AG20443 (cell line): ENCODE measurements at regions not wholly inside any gene's neighbourhood (a gene's known extent, or its start where the extent isn't known, plus 50 kb on each side); places are given as distances from the start of the nearest gene placed in this dataset.
"Not testable (repeated sequence)": the region's sequence is repeated elsewhere in the genome, so short reads cannot be mapped to it uniquely, and the experiment has no call there.

ENCODE experiments used
- DNase-seq: peaks from one replicate; pipeline ENCODE4 v3.0.0; 2012; ENCODE audit warnings: low spot score, mixed read lengths

DNA sequence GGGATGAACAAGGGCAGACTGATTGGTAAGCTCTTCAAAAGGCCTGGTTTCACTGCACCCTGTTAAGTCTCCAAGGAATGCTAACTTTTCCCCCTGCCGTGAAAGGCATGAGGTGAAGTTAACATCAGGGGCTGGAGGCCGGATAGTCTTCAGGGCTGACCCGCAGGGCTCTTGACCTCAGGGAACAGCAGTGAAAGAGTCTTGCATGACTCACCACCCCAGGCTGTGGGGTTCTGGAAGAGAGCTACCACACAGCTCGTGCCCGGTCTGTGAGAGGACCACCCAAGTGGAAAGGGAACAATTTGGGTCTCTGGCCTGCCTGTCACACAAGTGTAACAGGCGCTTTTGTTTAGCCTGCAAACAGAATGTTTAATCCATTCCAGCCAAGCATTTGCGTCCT, 504.9 kb downstream of the EDEM1 start:
- DNase-seq: no peak

DNA sequence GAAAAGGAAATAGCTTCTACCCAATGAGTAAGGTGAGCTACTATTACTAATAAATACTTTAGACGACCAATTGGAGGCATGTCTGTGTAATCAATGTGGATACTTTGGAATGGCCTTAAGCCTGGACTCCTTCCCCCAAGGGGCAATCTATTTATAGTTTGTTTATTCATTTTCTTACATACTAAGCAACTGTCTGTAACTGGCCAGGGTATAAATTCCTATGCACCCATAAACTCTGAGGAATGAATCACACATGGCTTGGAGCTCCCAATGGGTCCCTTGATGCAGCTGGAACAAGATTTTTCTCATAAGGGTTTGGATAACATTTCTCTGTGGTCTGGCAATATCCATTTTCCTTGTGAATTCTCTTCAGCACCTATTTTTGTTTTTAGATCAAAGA, 506.8 kb downstream of the EDEM1 start:
- DNase-seq: no peak

DNA sequence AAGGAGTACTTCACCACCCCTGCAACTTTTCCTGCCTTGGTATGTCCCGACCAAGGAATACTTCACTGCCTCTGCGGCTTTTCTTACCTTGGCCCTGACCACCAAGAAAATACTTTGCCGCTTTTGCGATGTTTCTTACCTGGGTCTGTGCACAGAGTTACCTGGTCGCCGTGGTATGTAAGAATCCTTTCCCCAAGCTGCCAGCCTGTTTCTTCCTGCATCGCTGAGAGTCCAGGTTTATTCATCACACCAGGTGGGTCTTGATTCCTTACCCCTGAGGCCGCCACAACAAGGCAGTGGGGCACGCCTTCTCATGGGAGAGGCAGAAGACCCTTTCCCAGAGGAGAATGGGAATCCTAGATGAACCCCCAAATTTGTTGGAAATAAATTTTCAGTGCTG, 511.3 kb downstream of the EDEM1 start:
- no peak for DNase-seq

DNA sequence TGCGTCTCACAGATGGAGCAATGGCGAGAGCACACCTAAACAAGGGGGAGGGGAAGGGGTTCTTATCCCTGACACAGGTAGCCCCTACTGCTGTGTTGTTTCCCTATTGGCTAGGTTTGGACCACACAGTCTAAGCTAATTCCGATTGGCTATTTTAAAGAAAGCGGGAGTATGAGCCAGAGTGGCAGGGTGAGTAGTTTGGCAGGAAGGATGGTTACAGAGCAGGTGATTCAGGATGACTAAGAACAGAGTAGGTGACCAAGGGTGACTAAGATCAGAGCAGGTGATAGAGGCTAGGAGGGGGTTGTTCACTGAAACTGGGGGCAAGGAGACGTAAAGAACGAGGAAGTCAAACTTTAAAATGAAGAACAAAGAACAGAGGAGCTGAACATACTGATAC, 511.8 kb downstream of the EDEM1 start:
- no peak for DNase-seq

DNA sequence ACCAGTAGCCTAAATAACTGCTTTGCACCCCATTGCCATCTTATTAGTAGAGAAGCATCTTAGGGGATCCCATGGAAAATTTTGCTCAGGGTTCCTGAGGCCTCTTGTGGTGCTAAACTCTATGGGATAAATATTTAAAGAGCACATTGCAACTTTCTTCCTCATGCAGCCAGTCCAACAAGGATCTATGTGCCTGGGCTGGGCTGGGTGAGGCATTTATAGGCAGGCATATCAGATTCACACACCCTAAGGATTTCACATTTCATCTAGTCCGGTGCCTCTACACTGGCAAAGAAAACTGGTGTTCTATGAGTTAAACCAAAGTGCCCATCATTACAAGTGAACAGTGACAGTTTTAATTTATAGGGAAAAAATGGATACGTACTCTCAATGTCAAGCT, 512.3 kb downstream of the EDEM1 start:
- DNase-seq: no peak

DNA sequence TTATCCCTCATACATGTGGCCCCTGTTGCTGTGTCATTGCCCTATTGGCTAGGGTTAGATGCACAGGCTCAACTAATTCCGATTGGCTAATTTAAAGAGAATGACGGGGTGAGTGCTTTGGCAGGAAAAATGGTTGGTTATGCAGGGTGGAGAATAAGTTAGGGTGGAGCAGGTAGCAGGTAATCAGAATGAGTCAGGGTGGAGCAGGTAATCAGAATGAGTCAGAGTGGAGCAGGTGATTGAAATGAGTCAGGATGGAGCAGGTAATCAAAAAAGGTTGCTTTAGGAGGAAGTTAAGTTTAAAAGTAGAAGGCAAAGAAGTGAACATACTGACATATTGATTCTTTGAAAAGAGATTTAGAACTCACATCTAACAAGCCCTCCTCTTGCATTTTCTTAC, 513.5 kb downstream of the EDEM1 start:
- DNase-seq: not testable (repeated sequence)

DNA sequence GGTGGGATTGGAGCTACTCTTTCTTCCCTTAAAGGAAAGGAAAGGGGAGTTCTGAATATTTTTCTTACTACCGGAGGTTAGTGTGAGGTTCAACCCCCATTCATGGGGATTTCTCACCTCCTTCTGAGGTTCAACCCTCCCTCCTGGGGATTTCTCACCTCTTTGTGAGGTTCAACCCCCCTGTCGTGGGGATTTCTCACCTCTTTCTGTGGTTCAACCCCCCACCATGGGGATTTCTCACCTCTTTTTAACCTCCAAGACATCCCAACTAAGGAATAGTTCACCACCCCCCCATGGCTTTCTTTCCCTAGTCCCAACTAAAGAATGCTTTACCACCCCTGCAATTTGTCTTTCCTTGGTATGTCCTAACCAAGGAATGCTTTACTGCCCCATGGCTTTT, 520.3 kb downstream of the EDEM1 start:
- no peak for DNase-seq

DNA sequence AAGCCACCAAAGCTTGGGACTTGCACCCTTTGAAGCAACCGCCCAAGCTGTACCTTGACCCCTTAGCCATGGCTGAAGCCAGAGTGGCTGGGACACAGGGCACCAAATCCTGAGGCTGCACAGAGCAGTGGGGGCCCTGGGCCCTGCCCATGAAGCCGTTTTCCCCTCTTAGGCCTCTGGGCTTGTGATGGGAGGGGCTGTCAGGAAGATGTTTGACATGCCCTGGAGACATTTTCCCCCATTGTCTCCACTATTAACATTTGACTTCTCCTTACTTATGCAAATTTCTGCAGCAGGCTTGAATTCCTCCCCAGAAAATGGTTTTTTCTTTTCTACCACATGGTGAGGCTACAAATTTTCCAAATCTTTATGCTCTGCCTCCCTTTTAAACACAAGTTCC, 522.2 kb downstream of the EDEM1 start:
- DNase-seq: no peak

DNA sequence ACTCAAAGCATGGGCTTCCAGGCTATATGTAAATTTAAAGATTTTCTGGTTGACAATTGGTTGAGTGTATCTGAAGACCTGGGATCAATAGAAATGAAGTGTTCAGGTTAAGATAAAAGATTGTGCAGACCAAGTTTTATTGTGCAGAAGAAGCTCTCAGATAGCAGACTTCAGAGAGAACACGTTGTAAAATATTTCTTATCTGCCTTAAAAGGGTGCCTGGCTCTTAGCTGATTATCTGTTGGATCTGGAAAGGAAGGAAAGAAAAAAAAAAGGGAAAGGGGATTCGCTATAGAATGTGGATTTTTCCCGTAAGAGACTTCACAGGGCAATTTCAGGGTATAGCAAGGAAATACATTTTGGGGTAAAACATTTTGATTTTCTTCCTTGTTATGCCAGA, 523.2 kb downstream of the EDEM1 start:
- DNase-seq: no peak

DNA sequence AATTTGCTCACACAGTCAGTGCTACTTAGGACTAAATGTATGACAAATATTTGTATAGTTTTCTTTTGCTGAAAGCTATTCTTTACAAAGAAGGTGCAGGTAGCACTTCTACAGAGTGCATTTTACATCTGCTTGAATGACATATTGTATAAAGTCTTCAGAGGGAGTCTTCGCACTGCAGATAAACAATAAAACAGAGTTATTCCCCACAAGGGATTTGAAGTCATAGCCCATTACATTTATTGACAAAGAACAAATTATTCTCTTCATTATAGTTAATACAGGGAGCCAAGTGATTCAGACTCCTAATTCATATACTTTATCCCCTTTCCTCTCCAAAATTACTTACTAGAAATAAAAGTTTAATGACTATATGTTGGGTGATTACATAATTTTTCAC, 529.7 kb downstream of the EDEM1 start:
- no peak for DNase-seq

DNA sequence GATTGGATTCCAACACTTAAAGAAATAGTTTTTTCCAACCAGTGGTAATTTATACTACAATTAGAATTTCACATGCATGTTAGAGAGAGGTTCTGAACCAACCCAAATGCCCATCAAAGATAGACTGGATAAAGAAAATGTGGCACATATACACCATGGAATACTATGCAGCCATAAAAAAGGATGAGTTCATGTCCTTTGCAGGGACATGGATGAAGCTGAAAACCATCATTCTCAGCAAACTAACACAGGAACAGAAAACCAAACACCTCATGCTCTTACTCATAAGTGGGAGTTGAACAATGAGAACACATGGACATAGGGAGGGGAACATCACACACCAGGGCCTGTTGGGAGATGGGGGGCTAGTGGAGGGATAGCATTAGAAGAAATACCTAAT, 532.2 kb downstream of the EDEM1 start:
- DNase-seq: not testable (repeated sequence)

DNA sequence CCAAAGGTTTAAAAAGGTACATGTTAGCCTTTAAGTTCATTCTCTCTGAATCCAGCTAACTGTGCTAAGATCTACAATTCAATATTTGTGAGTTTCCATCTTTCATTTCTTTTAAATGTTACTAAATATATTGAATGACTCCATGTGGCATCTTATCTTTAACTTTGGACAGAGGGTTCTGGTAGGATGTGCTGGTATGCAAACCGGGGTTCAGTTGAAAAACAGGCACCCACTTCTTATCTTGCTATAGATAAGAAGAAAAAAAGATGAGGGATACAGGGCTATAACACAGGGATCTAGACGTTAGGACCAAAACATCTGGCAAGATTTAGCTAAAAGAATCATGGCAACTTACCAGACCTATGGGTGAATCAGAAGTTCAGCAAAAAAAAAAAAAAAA, 538.3 kb downstream of the EDEM1 start:
- DNase-seq: no peak

DNA sequence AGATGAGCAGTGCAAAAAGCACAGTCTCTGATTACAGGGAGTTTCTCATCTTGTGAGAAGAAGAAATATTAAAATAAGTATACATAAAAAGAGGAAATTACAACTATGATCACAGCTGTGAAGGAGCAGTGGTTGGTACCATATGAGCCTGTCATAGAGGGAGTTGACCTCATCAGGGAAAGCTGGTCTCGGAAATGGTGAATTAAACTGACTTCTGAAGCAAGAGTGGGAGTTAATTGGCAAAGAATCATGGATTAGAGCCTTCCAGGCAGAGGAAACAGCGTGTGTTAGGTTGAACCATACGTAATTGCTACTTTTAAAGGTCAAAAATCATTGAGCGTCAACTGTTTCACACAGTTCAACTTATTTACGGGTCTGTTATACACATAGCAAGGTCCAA, 539.1 kb downstream of the EDEM1 start:
- no peak for DNase-seq

DNA sequence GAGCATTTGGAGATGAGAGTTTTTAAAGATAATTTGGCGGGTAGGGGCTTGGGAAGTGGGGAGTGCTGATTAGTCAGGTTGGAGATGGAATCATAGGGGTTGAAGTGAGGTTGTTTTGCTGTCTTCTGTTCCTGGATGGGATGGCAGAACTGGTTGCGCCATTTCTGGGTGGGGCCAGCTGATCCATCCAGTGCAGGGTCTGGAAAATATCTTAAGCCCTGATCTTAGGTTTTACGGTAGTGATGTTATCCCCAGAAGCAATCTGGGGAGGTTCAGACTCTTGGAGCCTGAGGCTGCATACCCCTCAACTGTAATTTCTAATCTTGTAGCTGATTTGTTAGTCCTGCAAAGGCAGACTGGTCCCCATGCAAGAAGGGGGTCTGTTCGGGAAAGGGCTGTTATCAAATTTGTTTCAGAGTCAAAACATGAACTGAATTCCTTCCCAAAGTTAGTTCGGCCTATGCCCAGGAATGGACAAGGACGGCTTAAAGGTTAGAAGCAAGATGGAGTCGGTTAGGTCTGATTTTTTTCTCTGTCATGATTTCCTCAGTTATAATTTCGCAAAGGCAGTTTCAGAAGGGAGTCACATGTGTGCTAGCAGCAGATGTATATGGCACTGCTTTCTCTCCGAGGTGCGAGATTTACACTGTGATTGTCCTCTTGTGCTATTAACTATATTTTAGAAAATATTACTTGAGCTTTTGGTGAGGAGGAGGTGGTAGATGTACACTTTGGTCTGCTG, 540.4 kb downstream of the EDEM1 start:
- DNase-seq: no peak

DNA sequence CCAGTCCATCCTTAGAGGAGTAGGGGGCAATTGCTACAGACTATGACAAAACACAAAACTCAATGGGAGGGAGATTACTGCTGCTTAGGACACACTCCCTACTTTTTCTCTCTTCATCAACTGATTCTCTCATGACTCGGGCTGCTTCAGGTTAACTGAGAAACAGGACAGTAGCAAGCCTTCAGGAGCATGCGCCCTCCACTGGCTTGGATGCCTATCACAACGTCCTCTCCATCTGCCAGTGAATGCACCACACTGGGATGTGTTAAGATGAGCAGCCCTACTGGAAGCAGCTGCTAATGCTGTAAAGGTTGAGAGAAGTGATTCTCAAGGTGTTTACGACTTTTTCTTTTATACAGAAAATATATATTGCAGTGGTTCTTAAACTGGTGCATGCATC, 542.3 kb downstream of the EDEM1 start:
- DNase-seq: no peak

DNA sequence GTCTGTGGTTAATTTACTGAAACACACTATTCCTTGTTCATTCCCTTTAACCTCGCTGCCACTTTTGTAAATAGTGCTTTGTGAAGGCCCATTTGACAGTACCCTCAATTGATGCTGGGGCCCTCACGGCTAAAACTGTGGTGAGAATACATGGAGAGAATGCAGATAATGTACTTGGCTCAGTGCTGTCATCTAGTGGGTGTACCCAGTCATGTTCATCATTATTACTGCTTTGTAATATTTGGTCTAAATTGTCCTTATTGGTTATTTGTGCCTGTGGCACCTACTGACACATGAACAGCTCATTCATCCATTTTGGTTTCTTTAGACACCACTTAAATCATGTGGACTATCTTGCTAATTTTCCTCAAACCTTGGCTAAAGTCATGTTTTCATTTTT, 543.6 kb downstream of the EDEM1 start:
- DNase-seq: no peak

DNA sequence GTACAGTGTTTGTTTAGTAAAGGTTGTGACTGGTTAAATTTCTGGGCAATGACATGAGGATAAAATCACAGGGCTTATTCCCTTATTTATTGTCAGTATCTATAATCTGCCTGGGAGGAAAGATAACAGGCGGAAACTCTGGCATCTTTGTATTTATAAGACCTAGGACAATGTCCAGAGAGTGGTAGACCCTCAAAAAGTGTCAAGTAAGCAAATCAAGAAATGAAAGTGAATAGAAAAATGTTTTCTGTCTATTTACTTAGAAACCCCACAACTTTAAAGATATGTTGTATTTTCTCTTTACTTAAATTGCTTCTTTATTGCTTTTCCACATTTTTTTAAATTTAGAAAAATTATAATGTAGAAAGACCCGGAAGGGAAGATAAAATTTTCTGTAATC, 544.6 kb downstream of the EDEM1 start:
- DNase-seq: no peak

DNA sequence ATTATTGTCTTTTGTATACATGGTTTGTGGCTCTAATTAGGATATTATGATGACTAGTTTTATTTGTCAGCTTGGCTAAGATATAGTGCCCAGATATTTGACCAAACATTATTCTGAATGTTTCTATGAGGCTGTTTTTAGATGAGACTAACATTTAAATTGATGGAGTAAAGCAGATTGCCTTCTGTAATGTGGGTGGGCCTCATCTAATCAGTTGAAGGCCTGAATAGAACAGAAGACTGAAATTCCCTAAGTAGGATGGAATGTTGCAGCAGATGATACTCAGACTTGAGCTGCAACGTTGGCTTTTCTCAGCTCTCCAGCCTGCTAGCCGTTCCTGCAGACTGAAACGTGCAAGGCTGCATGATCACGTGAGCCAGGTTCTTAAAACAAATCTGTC, 546.5 kb downstream of the EDEM1 start:
- no peak for DNase-seq

DNA sequence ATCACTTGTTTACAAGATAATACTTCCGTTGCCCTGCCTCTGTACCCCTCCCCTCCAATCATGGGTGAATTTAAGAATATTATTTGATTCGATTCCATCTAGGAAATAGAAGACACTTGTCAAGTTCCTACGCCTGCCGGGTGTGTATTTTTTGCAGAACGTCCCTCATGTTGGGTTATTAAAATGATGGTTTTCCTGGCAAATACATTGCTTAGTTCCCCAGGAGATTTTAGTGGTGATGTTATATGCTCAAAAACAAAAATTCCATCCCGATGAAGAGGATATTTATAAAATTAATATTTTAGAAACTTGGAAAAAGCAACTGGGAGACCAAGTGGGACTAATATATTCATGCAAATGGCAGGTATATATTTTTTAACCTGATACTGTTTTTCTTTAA, 548.4 kb downstream of the EDEM1 start:
- DNase-seq: no peak

DNA sequence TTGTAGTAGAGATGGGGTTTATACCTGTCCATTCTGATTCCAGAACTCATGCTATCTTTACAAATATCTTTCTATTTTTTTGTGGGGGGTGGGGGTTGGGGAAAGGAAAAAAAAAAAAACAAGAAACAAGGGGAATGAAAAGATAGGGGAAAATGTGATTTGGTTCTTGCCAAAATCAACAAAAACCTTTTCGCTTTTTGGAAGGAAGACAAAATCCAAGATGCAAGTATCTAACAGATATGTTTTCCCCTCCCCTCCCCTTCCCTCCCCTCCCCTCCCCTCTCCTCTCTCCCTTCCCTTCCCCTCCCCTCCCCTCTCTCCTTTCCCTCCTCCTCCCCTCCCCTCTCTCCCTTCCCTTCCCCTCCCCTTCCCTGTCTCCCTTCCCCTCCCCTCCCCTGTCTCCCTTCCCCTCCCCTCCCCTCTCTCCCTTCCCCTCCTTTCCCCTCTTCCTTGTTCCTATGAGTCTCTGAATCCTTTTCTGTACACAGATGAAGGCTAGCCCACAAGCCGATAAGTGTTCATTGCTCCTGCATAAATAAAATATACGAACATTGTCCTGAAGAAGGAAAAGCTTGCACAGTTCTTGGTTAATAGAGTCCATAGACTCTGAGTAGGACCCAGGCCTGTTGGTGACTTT, 551.9 kb downstream of the EDEM1 start:
- no peak for DNase-seq

DNA sequence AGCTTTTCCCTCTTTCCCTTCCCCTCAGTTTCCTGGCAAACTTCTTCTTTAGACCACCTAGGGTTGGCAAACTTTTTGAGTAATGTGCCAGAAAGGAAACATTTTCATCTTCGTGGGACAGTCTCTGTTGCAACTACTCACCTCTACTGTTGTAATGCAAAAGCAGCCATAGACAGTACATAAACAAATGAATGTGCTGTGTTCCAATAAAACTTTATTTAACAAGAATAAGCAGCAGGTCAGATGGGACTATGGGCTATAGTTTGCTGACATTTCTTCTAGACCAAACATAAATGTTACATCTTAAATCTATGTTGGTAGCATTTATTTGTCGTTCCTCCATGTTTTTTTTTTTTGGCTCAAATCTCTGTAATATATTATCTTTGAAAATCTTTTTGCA, 552.4 kb downstream of the EDEM1 start:
- DNase-seq: no peak

DNA sequence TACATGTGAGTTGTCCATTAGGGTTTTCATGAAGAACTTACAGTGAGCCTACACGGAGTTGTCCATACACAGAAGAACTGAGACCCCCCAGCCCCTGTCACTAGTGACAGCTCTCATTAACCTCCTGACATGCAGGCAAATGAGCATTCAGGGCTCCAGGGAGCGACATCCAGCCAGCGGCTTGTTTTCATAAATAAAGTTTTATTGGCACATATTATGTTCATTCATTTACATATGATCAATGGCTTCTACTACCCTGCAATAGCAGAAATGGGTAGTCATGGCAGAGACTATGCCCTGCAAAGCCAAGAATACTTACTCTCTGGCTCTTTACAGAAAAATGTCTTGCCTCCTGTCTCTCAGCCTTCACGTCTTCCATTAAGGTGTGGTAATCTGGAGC, 553.5 kb downstream of the EDEM1 start:
- no peak for DNase-seq

DNA sequence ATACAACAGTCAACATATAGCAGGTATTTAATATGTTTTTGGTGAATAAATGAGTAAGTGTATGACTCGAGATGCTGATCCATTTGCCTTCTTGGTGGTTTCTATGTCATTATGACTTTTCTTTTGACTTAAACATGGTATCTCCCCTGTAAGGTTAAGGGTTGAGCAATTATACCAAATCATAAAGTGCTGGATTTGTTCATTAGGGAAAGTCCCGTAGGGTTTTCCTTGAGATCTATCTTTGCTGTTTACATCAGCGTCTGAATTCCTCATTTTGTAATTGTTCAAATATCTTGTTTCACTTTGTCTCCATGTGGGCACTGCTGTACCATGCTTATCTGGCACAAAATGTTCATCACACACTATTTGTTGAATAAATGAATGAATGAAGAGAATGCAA, 562.6 kb downstream of the EDEM1 start:
- no peak for DNase-seq
